MM.1S (cell line): ENCODE measurements at regions not wholly inside any gene's neighbourhood (a gene's known extent, or its start where the extent isn't known, plus 50 kb on each side); places are given as distances from the start of the nearest gene placed in this dataset.

Source experiments
- EZH2 ChIP-seq: fragments of 300-600 bp; sonication (generic); optimal IDR thresholded peaks from 2 replicates; pipeline ENCODE3; 2017; ENCODE audit warnings: low read depth, mild to moderate bottlenecking, antibody characterized with exemption, low read length, mixed read lengths
- EZH2phosphoT487 ChIP-seq: fragments of 300-600 bp; sonication (generic); IDR thresholded peaks from 2 replicates; pipeline ENCODE4 v1.6.1; 2018; ENCODE audit warnings: antibody characterized with exemption, low read length
- TF ChIP-seq, protein P1 (sequence below): fragments of 300-600 bp; sonication (generic); IDR thresholded peaks from 2 replicates; pipeline ENCODE4 v1.5.1; 2016; ENCODE audit warnings: antibody characterized with exemption, low read length, mixed read lengths

- TF ChIP-seq EZH2 (no peak), EZH2phosphoT487 (no peak)
- TF ChIP-seq, protein P1, sequence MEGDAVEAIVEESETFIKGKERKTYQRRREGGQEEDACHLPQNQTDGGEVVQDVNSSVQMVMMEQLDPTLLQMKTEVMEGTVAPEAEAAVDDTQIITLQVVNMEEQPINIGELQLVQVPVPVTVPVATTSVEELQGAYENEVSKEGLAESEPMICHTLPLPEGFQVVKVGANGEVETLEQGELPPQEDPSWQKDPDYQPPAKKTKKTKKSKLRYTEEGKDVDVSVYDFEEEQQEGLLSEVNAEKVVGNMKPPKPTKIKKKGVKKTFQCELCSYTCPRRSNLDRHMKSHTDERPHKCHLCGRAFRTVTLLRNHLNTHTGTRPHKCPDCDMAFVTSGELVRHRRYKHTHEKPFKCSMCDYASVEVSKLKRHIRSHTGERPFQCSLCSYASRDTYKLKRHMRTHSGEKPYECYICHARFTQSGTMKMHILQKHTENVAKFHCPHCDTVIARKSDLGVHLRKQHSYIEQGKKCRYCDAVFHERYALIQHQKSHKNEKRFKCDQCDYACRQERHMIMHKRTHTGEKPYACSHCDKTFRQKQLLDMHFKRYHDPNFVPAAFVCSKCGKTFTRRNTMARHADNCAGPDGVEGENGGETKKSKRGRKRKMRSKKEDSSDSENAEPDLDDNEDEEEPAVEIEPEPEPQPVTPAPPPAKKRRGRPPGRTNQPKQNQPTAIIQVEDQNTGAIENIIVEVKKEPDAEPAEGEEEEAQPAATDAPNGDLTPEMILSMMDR: no peak
These were observed 319.3 kb upstream of the MMADHC start for GRCh38 chr2:149906886-149907285.
